HG03039 (cell line): ENCODE measurements at regions not wholly inside any gene's neighbourhood (a gene's known extent, or its start where the extent isn't known, plus 50 kb on each side); places are given as distances from the start of the nearest gene placed in this dataset.
"Not testable (repeated sequence)": the region's sequence is repeated elsewhere in the genome, so short reads cannot be mapped to it uniquely, and the experiment has no call there.

ENCODE experiments used
- ATAC-seq: cut with Tn5 transposase; IDR thresholded peaks from one replicate; pipeline ENCODE4 v1.9.1; 2021; ENCODE audit warnings: mild to moderate bottlenecking, moderate library complexity; ENCODE audit not compliant: unreplicated experiment

GRCh38 chr1:146883190-146883589, 54.9 kb upstream of the NBPF12 start:
- not testable (repeated sequence) for ATAC-seq

DNA sequence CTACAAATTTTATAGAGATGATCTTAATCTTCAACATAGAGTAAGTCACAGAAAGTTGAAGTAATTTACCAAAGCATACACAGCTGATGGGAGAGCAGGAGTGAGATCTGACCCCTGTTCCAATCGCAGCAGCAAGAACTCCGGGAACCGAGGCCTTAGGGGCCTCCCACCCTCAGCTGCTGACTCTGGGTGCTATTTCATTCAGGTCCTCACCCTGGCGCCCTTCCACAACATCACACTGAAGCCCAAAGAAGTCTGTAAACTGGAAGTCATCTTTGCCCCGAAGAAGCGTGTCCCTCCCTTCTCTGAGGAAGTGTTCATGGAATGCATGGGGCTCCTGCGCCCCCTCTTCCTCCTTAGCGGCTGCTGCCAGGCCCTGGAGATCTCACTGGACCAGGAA, 57.0 kb upstream of the NBPF12 start:
- ATAC-seq = not testable (repeated sequence)

DNA sequence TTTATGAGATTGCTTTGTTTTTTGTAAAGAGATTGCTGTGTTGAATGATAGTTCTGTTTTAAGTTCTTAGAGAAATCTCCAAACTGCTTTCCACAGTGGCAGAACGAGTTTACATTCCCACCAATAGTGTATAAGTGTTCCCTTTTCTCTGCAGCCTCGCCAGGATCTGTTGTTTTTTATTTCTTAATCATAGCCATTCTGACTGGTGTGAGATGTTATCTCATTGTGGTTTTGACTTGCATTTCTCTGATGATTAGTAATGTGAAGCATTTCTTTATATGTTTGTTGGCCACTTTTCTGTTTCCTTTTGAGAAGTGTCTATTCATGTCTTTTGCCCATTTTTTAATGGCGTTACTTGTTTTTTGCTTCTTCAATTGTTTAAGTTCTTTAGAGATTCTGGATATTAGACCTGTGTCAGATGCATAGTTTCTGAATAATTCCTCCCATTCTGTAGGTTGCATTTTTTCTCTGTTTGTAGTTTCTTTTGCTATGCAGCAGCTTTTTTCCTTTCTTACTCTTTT, 74.3 kb upstream of the NBPF12 start:
- not testable (repeated sequence) for ATAC-seq

DNA sequence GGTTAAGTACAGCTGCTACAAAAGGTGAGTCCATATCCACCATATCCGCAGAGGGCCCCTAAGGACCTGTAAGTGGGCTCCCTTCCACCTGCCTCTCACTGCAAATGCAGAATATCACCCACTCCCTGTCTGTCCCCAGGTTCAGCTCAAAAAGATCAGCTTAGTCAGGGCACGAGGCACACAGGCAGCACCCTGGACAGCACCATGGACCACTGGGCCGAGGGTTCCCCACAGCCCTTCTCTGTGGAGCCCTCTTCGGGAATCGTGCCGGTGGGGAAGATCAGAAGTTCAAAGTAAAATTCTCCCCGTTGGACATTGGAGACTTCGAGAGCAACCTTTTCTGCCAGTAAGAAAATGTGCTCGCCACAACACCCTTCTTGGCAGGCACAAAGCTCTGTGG, 85.0 kb upstream of the NBPF12 start:
- not testable (repeated sequence) for ATAC-seq

GRCh38 chr1:146850352-146850889, 87.7 kb upstream of the NBPF12 start:
- ATAC-seq = not testable (repeated sequence)

DNA sequence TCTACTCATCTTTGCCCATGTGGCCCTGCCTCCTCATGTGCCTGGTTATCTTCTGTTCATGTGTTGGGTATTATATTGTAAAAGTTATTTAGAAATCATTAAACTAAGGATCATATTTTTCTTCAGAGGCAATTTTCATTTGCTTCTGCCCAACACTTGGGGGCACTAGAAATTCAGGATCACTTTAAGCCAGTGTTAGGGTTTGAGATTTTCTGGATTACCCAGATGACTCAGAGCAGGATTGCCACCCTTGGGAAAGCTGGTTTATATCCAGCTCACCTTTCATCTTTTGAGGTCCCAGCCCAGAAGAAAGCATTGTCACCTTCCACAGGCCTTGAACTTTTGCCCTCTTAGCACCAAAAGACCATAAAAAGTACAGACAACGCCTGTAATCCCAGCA, 99.4 kb upstream of the NBPF12 start:
- not testable (repeated sequence) for ATAC-seq

GRCh38 chr1:146826957-146827356, 111.2 kb upstream of the NBPF12 start:
- ATAC-seq = not testable (repeated sequence)

DNA sequence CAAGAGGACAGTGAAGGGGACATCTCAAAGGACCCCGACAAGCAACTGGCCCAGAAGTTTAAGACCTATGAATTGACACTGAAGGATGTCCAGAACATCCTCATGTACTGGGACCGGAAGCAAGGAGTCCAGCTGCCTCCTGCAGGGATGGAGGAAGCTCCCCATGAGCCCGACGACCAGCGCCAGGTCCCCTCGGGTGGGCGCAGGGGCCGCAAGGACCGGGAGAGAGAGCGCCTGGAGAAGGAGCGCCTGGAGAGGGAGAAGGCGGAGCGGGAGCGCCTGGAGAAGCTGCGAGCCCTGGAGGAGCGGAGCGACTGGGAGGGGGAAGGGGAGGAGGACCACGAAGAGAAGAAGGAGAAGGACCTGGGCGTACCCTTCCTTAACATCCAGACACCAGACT, 143.9 kb upstream of the NBPF12 start:
- ATAC-seq = not testable (repeated sequence)

- not testable (repeated sequence) for ATAC-seq
Measured at GRCh38 chr1:146792725-146793124, 145.4 kb upstream of the NBPF12 start.

GRCh38 chr1:146784212-146784940, 153.7 kb upstream of the NBPF12 start:
- ATAC-seq = not testable (repeated sequence)

DNA sequence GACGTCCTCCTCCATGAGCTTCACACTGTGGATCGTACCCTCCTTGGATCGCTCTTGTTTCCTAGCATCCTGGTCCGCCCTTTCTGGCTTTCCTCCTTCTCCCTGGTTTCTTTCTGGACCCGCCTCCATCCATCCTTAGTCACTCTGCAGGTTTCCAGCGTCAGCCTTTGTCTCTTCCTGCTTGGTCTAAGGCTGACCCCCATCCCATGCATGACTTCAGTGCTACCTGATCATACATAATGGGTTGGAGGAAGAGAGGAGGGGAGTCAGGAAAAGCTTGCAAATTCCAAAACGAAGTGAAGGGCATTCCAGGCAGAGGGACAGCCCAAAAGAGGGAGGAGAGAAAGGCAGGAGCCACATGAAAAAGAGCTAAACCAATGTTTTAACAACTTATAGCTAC, 156.9 kb upstream of the NBPF12 start:
- ATAC-seq = not testable (repeated sequence)

DNA sequence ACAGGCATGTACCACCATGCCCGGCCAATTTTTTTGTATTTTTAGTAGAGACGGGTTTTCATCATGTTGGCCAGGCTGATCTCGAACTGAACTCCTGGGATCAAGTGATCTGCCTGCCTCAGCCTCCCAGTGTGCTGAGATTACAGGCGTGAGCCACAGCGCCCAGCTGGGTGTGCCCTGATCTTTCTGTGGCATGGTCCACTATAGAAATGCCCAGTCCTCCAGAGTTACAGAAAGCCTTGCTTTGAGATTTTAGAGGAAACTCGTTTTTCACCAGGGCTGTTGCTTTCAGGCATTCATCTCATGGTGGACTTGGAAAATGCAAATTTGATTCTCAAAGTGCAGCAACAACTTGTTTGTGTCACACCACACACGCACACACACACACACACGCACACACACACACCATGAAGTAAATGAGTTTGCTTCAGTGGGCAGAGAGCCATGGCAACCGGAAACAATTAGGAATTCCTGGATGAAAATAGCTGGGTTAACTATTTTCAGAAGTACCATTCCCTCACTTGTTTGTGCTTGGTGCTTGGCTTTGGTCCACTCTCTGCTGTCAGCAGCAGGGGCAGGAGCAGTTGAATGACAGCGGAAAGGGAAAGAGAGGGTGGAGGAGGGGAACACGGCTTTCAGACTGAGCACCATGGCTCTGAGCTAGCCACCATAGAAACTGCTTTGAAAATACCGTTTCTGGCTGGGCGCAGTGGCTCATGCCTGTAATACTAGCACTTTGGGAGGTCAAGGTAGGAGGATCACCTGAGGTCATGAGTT, 160.1 kb upstream of the NBPF12 start:
- not testable (repeated sequence) for ATAC-seq

- not testable (repeated sequence) for ATAC-seq
Measured at GRCh38 chr1:146774988-146775387, 163.1 kb upstream of the NBPF12 start.

DNA sequence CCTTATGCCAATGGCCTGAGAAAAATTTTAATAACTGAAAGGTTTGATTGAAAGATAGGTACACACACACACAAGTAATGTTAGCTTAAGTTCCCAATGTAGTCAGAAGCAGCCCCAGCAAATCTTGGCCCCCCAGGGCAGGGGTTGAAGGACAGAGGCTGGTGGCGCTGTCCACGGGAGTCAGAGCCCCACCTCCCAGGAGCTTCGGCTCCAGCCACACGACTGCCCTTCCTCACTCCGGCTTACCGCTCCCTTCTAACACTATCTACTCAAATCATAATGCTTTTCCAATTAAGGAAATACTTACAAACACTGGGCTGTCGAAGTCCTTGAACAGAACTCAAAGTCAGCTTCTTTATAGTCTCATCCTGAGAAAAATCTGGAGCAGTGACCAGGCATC, 163.9 kb upstream of the NBPF12 start:
- not testable (repeated sequence) for ATAC-seq

- ATAC-seq = not testable (repeated sequence)
Measured at GRCh38 chr1:146771409-146771808, 166.7 kb upstream of the NBPF12 start.

GRCh38 chr1:146770998-146771397, 167.1 kb upstream of the NBPF12 start:
- ATAC-seq = not testable (repeated sequence)

GRCh38 chr1:146763234-146763633, 174.9 kb upstream of the NBPF12 start:
- not testable (repeated sequence) for ATAC-seq

- ATAC-seq = not testable (repeated sequence)
Measured at GRCh38 chr1:146756858-146757257, 181.3 kb upstream of the NBPF12 start.

- not testable (repeated sequence) for ATAC-seq
Measured at GRCh38 chr1:146748686-146749085, 189.4 kb upstream of the NBPF12 start.

DNA sequence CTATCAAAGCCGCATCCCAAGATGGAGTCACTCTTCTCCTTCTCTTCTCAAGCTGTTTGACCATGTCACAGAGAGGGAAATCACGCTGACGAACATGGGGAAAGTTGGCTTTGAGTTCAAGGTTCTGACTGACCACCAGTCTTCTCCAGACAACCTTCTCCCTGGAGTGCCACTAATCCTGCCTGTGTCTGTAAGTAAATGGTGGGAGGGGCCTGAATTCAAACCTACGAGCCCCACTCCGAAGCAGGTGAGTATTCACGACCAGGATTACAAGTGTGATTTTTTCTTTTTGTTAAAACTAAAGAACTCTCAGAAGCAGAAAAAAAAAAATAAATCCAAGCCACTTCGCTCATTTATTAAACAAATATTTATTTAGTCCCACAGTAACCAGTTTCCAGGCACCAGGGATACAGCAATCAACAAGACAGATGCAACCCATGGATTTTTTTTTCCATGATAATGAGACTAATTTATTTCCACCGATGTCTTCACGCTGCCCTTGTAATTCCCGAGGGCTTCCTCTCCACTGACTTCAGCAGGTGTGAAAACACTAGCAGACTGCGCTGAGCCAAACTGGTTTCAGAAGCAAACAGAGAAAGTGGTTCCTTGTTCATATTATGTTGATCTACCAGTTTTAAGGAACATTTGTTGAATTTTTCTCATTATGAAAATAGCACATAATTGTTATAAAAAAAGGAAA, 206.0 kb upstream of the NBPF12 start:
- ATAC-seq = not testable (repeated sequence)
